ENCODE measurements at regions not wholly inside any gene's neighbourhood (a gene's known extent, or its start where the extent isn't known, plus 50 kb on each side); places are given as distances from the start of the nearest gene placed in this dataset.

- DNase-seq, result no peak
These were observed 74.2 kb downstream of the GLI2 start for GRCh38 chr2:120809609-120810440.

GRCh38 chr2:120810639-120811038, 75.0 kb downstream of the GLI2 start:
- no peak for DNase-seq

GRCh38 chr2:120812866-120813265, 77.2 kb downstream of the GLI2 start:
- DNase-seq, result no peak

GRCh38 chr2:120814352-120814751, 78.7 kb downstream of the GLI2 start:
- no peak for DNase-seq

- DNase-seq, result no peak
These were observed 79.6 kb downstream of the GLI2 start for GRCh38 chr2:120815292-120815691.

- DNase-seq, result no peak
These were observed 81.7 kb downstream of the GLI2 start for GRCh38 chr2:120817136-120817955.

- DNase-seq, result no peak
These were observed 82.3 kb downstream of the GLI2 start for GRCh38 chr2:120817956-120818325.

- DNase-seq, result no peak
These were observed 82.8 kb downstream of the GLI2 start for GRCh38 chr2:120818441-120818920.

GRCh38 chr2:120819720-120820210, 84.1 kb downstream of the GLI2 start:
- DNase-seq, result no peak

- DNase-seq, result no peak
These were observed 84.7 kb downstream of the GLI2 start for GRCh38 chr2:120820263-120820952.

GRCh38 chr2:120820953-120821279, 85.2 kb downstream of the GLI2 start:
- DNase-seq, result no peak

GRCh38 chr2:120821446-120822160, 85.9 kb downstream of the GLI2 start:
- no peak for DNase-seq

- DNase-seq, result no peak
These were observed 87.3 kb downstream of the GLI2 start for GRCh38 chr2:120822933-120823332.

- no peak for DNase-seq
These were observed 87.9 kb downstream of the GLI2 start for GRCh38 chr2:120823551-120823950.

- DNase-seq, result no peak
These were observed 88.6 kb downstream of the GLI2 start for GRCh38 chr2:120824246-120824645.

GRCh38 chr2:120825370-120826259, 89.9 kb downstream of the GLI2 start:
- DNase-seq, result no peak

- DNase-seq, result no peak
These were observed 90.6 kb downstream of the GLI2 start for GRCh38 chr2:120826260-120826648.

GRCh38 chr2:120826716-120827410, 91.2 kb downstream of the GLI2 start:
- DNase-seq, result no peak

- DNase-seq, result no peak
These were observed 92.4 kb downstream of the GLI2 start for GRCh38 chr2:120828066-120828465.

GRCh38 chr2:120828829-120829632, 93.4 kb downstream of the GLI2 start:
- DNase-seq, result no peak
